ENCODE measurements at regions not wholly inside any gene's neighbourhood (a gene's known extent, or its start where the extent isn't known, plus 50 kb on each side); places are given as distances from the start of the nearest gene placed in this dataset.

- TF ChIP-seq ZNF350 (CRISPR knock-in tag; IDR thresholded peaks at IDR 0.05; ENCODE audit: borderline replicate concordance, low read depth) (no peak), NR1H2 (CRISPR knock-in tag; IDR thresholded peaks at IDR 0.05; ENCODE audit: borderline replicate concordance, low read depth) (no peak), RBFOX2 (IDR thresholded peaks at IDR 0.05; ENCODE audit: low read depth, low read length) (0 out of 2 replicates have a peak, but pooled peaks have one; percentile 29), FOXP4 (CRISPR knock-in tag; IDR thresholded peaks at IDR 0.05) (peak; percentile 89), MIER3 (CRISPR knock-in tag; IDR thresholded peaks at IDR 0.05; ENCODE audit: borderline replicate concordance) (peak; percentile 76; the same call in 1 of the 2 replicates), ELF3 (CRISPR knock-in tag; IDR thresholded peaks at IDR 0.05) (0 out of 2 replicates have a peak, but pooled peaks have one; percentile 36), ZNF205 (CRISPR knock-in tag; IDR thresholded peaks at IDR 0.05) (0 out of 2 replicates have a peak, but pooled peaks have one; percentile 19), ZNF562 (CRISPR knock-in tag; IDR thresholded peaks at IDR 0.05; ENCODE audit: borderline replicate concordance) (no peak), SMARCE1 (IDR thresholded peaks at IDR 0.05; ENCODE audit: borderline replicate concordance) (no peak), CHD2 (IDR thresholded peaks at IDR 0.05; ENCODE audit: low read depth, low read length) (no peak), EP300 (IDR thresholded peaks at IDR 0.05; ENCODE audit: low read depth in 2 of 2, low read length in 2 of 2) (peak in 1 of 2 experiments; percentile 84; a peak in 2 of 4 replicates), EP300 (CRISPR knock-in tag; IDR thresholded peaks at IDR 0.05; ENCODE audit: borderline replicate concordance) (peak; percentile 35; the same call in 1 of the 2 replicates), ZNF614 (CRISPR knock-in tag; IDR thresholded peaks at IDR 0.05; ENCODE audit: borderline replicate concordance) (no peak), BRCA1 (CRISPR knock-in tag; IDR thresholded peaks at IDR 0.05) (no peak), CBX5 (CRISPR knock-in tag; IDR thresholded peaks at IDR 0.05; ENCODE audit: borderline replicate concordance) (no peak), HDAC2 (CRISPR knock-in tag; IDR thresholded peaks at IDR 0.05) (0 out of 2 replicates have a peak, but pooled peaks have one; percentile 25), RARA (CRISPR knock-in tag; IDR thresholded peaks at IDR 0.05) (peak; percentile 60; the same call in 1 of the 2 replicates), TFE3 (CRISPR knock-in tag; IDR thresholded peaks at IDR 0.05) (peak; percentile 38; the same call in 1 of the 2 replicates), CBX1 (IDR thresholded peaks at IDR 0.05; ENCODE audit: low read depth) (no peak), FOXK2 (IDR thresholded peaks at IDR 0.05) (peak; percentile 49; the same call in 1 of the 2 replicates), PHB2 (IDR thresholded peaks at IDR 0.05; ENCODE audit: partially characterized antibody) (no peak), CAMTA2 (CRISPR knock-in tag; IDR thresholded peaks at IDR 0.05; ENCODE audit: borderline replicate concordance) (no peak), FOXK1 (CRISPR knock-in tag; IDR thresholded peaks at IDR 0.05; ENCODE audit: borderline replicate concordance, low read depth) (peak; percentile 64; the same call in 1 of the 2 replicates)
- TF ChIP-seq, protein P1, sequence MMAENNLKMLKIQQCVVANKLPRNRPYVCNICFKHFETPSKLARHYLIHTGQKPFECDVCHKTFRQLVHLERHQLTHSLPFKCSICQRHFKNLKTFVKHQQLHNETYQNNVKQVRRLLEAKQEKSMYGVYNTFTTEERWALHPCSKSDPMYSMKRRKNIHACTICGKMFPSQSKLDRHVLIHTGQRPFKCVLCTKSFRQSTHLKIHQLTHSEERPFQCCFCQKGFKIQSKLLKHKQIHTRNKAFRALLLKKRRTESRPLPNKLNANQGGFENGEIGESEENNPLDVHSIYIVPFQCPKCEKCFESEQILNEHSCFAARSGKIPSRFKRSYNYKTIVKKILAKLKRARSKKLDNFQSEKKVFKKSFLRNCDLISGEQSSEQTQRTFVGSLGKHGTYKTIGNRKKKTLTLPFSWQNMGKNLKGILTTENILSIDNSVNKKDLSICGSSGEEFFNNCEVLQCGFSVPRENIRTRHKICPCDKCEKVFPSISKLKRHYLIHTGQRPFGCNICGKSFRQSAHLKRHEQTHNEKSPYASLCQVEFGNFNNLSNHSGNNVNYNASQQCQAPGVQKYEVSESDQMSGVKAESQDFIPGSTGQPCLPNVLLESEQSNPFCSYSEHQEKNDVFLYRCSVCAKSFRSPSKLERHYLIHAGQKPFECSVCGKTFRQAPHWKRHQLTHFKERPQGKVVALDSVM (CRISPR knock-in tag; IDR thresholded peaks at IDR 0.05) = no peak
- TF ChIP-seq, protein P2, sequence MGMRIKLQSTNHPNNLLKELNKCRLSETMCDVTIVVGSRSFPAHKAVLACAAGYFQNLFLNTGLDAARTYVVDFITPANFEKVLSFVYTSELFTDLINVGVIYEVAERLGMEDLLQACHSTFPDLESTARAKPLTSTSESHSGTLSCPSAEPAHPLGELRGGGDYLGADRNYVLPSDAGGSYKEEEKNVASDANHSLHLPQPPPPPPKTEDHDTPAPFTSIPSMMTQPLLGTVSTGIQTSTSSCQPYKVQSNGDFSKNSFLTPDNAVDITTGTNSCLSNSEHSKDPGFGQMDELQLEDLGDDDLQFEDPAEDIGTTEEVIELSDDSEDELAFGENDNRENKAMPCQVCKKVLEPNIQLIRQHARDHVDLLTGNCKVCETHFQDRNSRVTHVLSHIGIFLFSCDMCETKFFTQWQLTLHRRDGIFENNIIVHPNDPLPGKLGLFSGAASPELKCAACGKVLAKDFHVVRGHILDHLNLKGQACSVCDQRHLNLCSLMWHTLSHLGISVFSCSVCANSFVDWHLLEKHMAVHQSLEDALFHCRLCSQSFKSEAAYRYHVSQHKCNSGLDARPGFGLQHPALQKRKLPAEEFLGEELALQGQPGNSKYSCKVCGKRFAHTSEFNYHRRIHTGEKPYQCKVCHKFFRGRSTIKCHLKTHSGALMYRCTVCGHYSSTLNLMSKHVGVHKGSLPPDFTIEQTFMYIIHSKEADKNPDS (CRISPR knock-in tag; IDR thresholded peaks at IDR 0.05) = no peak
Observed at GRCh38 chr16:65644821-65645220, 523.0 kb upstream of the CDH11 start (continued).
